Keratinocyte (primary cell): ENCODE measurements at regions not wholly inside any gene's neighbourhood (a gene's known extent, or its start where the extent isn't known, plus 50 kb on each side); places are given as distances from the start of the nearest gene placed in this dataset.

Source experiments
- DNase-seq: peaks from one replicate; pipeline ENCODE4 v3.0.0-alpha.2; 2011; ENCODE audit warnings: low read depth, missing footprints, low spot score
- FAIRE-seq: peaks from 2 replicates; lab custom pipeline; 2011; peaks lifted over from hg19 to GRCh38; lab: Jason Lieb, UNC
- H2AFZ ChIP-seq: 2 replicates; pipeline ENCODE4 v1.6.0; 2012; ENCODE audit warnings: low read length, control low read depth, inconsistent platforms; ENCODE audit not compliant: control insufficient read depth
- H3K27ac ChIP-seq: 2 replicates; pipeline ENCODE4 v1.5.1; 2011; ENCODE audit warnings: low read length; ENCODE audit not compliant: control insufficient read depth, insufficient read depth
- H3K27me3 ChIP-seq: 3 replicates; pipeline ENCODE4 v1.6.0; 2011; ENCODE audit warnings: low read length; ENCODE audit not compliant: control insufficient read depth, insufficient read depth; ENCODE audit errors: extremely low read depth
- H3K36me3 ChIP-seq, 2 experiments: 2 replicates in 1 of 2; 3 replicates in 1 of 2; pipeline ENCODE4 v1.5.1; 2011; ENCODE audit warnings: low read length in 2 of 2, mild to moderate bottlenecking in 1 of 2; ENCODE audit not compliant: control insufficient read depth in 2 of 2, insufficient read depth in 2 of 2; ENCODE audit errors: extremely low read depth in 1 of 2
- H3K4me1 ChIP-seq: 3 replicates; pipeline ENCODE4 v1.5.1; 2011; ENCODE audit warnings: low read length; ENCODE audit not compliant: control insufficient read depth, insufficient read depth; ENCODE audit errors: extremely low read depth
- H3K4me2 ChIP-seq: 3 replicates; pipeline ENCODE4 v1.6.0; 2011; ENCODE audit warnings: low read depth, low read length; ENCODE audit not compliant: control insufficient read depth, insufficient read depth; ENCODE audit errors: extremely low read depth
- H3K4me3 ChIP-seq, 3 experiments: fragments of 200-600 bp in 1 of 3; sonication (generic) in 1 of 3; 2 replicates in 2 of 3; 3 replicates in 1 of 3; pipeline ENCODE4 v1.5.1; 2011 to 2016; ENCODE audit warnings: low read length in 3 of 3, mild to moderate bottlenecking in 3 of 3, control low read depth in 2 of 3, inconsistent platforms in 1 of 3, low read depth in 1 of 3, mixed read lengths in 1 of 3, mixed run types in 1 of 3, moderate library complexity in 1 of 3; ENCODE audit not compliant: control insufficient read depth in 2 of 3, insufficient read depth in 2 of 3; ENCODE audit errors: extremely low read depth in 1 of 3
- H3K79me2 ChIP-seq: 2 replicates; pipeline ENCODE4 v1.6.0; 2012; ENCODE audit warnings: low read length; ENCODE audit not compliant: control insufficient read depth, insufficient read depth
- H3K9ac ChIP-seq: 3 replicates; pipeline ENCODE4 v1.6.0; 2011; ENCODE audit warnings: low read length; ENCODE audit not compliant: control insufficient read depth, insufficient read depth; ENCODE audit errors: extremely low read depth
- H3K9me1 ChIP-seq: 3 replicates; pipeline ENCODE4 v1.6.0; 2011; ENCODE audit warnings: low read length; ENCODE audit not compliant: control insufficient read depth, insufficient read depth; ENCODE audit errors: extremely low read depth
- H3K9me3 ChIP-seq: 2 replicates; pipeline ENCODE4 v1.5.1; 2012; ENCODE audit warnings: low read depth, low read length; ENCODE audit not compliant: control insufficient read depth
- H4K20me1 ChIP-seq: 3 replicates; pipeline ENCODE4 v1.6.0; 2011; ENCODE audit warnings: low read length; ENCODE audit not compliant: control insufficient read depth, insufficient read depth; ENCODE audit errors: extremely low read depth
- EZH2 ChIP-seq: IDR thresholded peaks from one replicate; pipeline ENCODE4 v1.6.1; 2012; ENCODE audit warnings: inconsistent platforms, mild to moderate bottlenecking, low read length, moderate library complexity
- dilution Hi-C: fragments of 300-500 bp; cut with MboI; formaldehyde crosslinking; loops from one replicate; pipeline ENCODE4 v1.7.0; 2020; ENCODE audit warnings: low sequenced_read_pairs; ENCODE audit not compliant: extremely low pct_ligation_motif_present
- TF ChIP-seq, protein P1 (sequence below), 3 experiments: IDR thresholded peaks in 1 of 3; conservative IDR thresholded peaks in 1 of 3; optimal IDR thresholded peaks in 1 of 3; 2 replicates in 2 of 3; 3 replicates in 1 of 3; pipeline versions ENCODE3 to v1.5.1; 2011; ENCODE audit warnings: low read length in 3 of 3, mild to moderate bottlenecking in 3 of 3, moderate library complexity in 2 of 3, control low read depth in 1 of 3, inconsistent platforms in 1 of 3; ENCODE audit not compliant: insufficient read depth in 2 of 3; ENCODE audit errors: extremely low read depth in 1 of 3

DNA sequence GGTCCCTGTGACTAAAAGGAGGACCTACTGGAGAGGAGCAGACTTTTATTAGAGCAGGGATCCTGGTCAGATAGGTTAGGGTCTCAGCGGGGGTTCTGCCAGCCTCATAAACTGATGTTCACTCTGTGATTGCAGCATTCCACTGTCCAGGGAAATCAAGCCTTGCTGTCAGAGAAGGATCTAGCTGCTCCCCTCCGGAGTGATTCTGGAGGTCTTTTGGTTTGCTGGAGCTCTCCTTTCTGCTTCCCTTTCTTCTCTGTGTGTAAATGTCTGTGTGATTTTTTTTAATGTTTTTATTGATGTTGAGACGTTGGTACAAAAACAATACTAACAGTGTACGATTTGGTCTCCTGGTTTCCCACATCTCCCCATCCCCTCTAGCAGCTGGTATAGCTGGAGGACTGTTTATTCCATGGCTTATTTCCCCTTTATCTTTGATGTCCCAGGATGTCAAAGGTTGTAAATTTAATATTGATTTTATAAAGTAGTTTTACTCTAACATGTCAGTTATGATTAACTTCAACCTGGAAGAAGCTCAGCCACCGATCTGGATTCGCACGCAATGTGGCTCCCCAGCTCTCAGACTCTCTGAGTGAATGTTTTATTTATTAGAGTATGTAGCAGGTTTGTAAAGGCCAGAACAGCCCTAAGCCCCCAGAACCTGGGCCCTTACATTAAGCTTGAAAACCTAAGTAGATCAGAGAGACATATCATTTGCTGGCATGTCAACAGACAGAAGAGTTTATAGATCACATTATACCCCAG, 202.3 kb upstream of the G2E3 start:
- H3K27ac ChIP-seq = no peak overlapping the region
- dilution Hi-C loops = no loop called here
- H3K9ac ChIP-seq = no peak overlapping the region
- no peaks in the 10 kb centered on the region for H3K79me2 ChIP-seq
- no peaks in the 10 kb centered on the region for H3K36me3 ChIP-seq
- H3K9me3 ChIP-seq = no peaks in the 10 kb centered on the region
- H3K4me3 ChIP-seq = no peak overlapping the region
- no peak for DNase-seq
- TF ChIP-seq, protein P1, sequence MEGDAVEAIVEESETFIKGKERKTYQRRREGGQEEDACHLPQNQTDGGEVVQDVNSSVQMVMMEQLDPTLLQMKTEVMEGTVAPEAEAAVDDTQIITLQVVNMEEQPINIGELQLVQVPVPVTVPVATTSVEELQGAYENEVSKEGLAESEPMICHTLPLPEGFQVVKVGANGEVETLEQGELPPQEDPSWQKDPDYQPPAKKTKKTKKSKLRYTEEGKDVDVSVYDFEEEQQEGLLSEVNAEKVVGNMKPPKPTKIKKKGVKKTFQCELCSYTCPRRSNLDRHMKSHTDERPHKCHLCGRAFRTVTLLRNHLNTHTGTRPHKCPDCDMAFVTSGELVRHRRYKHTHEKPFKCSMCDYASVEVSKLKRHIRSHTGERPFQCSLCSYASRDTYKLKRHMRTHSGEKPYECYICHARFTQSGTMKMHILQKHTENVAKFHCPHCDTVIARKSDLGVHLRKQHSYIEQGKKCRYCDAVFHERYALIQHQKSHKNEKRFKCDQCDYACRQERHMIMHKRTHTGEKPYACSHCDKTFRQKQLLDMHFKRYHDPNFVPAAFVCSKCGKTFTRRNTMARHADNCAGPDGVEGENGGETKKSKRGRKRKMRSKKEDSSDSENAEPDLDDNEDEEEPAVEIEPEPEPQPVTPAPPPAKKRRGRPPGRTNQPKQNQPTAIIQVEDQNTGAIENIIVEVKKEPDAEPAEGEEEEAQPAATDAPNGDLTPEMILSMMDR (optimal IDR thresholded peaks at IDR 0.05 in 1 of 3, IDR thresholded peaks at IDR 0.05 in 1 of 3, conservative IDR thresholded peaks at IDR 0.05 in 1 of 3; ENCODE audit: extremely low read depth in 1 of 3, insufficient read depth in 2 of 3, low read length in 3 of 3) = no peak
- TF ChIP-seq EZH2 = no peak
- no peaks in the 10 kb centered on the region for H4K20me1 ChIP-seq
- H2AFZ ChIP-seq = no peak overlapping the region
- no peaks in the 10 kb centered on the region for H3K4me1 ChIP-seq
- no peak for FAIRE-seq
- H3K27me3 ChIP-seq = no peaks in the 10 kb centered on the region
- no peak overlapping the region for H3K4me2 ChIP-seq
- H3K9me1 ChIP-seq = no peaks in the 10 kb centered on the region

DNA sequence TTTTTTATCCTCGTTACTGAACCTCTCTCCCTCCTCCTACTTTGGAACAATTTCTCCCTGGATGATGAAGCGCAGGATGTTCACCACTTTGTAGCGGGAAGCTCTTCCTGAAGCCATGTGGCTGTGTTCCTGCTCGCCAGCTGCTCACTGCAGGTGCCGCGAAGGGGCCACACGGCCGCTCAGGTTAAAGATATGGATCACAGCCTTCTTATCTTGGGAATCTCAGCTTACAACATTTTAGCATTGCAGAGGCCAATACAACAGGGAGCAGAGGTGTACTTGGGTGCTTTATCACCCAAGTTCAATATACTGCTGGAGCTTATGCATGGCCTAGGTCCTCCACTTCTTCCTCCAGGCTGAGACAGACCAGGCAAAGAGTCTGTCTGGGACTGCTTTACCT, 201.2 kb upstream of the G2E3 start:
- H3K9ac ChIP-seq = no peak overlapping the region
- no peaks in the 10 kb centered on the region for H4K20me1 ChIP-seq
- no peaks in the 10 kb centered on the region for H3K9me1 ChIP-seq
- FAIRE-seq (no peak), DNase-seq (no peak)
- no peak overlapping the region for H2AFZ ChIP-seq
- H3K36me3 ChIP-seq = no peaks in the 10 kb centered on the region
- dilution Hi-C loops = no loop called here
- TF ChIP-seq EZH2 = no peak
- TF ChIP-seq, protein P1 (optimal IDR thresholded peaks at IDR 0.05 in 1 of 3, IDR thresholded peaks at IDR 0.05 in 1 of 3, conservative IDR thresholded peaks at IDR 0.05 in 1 of 3; ENCODE audit: extremely low read depth in 1 of 3, insufficient read depth in 2 of 3, low read length in 3 of 3) = no peak
- H3K79me2 ChIP-seq = no peaks in the 10 kb centered on the region
- no peaks in the 10 kb centered on the region for H3K4me1 ChIP-seq
- H3K9me3 ChIP-seq = no peaks in the 10 kb centered on the region
- no peak overlapping the region for H3K4me2 ChIP-seq
- no peaks in the 10 kb centered on the region for H3K27me3 ChIP-seq
- H3K4me3 ChIP-seq = no peak overlapping the region
- no peak overlapping the region for H3K27ac ChIP-seq
